Spleen (tissue), 11 donors: ENCODE measurements at regions not wholly inside any gene's neighbourhood (a gene's known extent, or its start where the extent isn't known, plus 50 kb on each side); places are given as distances from the start of the nearest gene placed in this dataset.

Source experiments
- DNase-seq: peaks from one replicate; pipeline ENCODE4 v3.0.0-alpha.2; 2020
- H3K27ac ChIP-seq, 8 donors: fragments of 200-600 bp; sonication (generic) in 7 of 8; 1 replicate in 4 of 8; 2 replicates in 4 of 8; pipeline versions ENCODE4 v1.5.0 to v1.8.0; 2016 to 2021; ENCODE audit warnings: inconsistent platforms in 4 of 8, mild to moderate bottlenecking in 4 of 8, moderate library complexity in 1 of 8
- H3K27me3 ChIP-seq, 7 donors: fragments of 200-600 bp; sonication (generic) in 6 of 7; replicated peaks in 1 of 7; 1 replicate in 4 of 7; 2 replicates in 3 of 7; pipeline versions ENCODE4 v1.5.0 to v1.8.0; 2016 to 2021; ENCODE audit warnings: inconsistent platforms in 3 of 7, mild to moderate bottlenecking in 1 of 7
- H3K36me3 ChIP-seq, 6 donors: fragments of 200-600 bp; sonication (generic) in 5 of 6; 1 replicate in 4 of 6; 2 replicates in 2 of 6; pipeline versions ENCODE4 v1.5.0 to v1.8.0; 2016 to 2021; ENCODE audit warnings: inconsistent platforms in 2 of 6
- H3K4me1 ChIP-seq, 6 donors: fragments of 200-600 bp; sonication (generic) in 5 of 6; 1 replicate in 3 of 6; 2 replicates in 3 of 6; pipeline versions ENCODE4 v1.5.0 to v1.8.0; 2016 to 2021; ENCODE audit warnings: inconsistent platforms in 3 of 6
- H3K4me3 ChIP-seq, 8 donors: fragments of 200-600 bp; sonication (generic) in 7 of 8; 1 replicate in 4 of 8; 2 replicates in 4 of 8; pipeline versions ENCODE4 v1.5.0 to v1.8.0; 2016 to 2021; ENCODE audit warnings: inconsistent platforms in 4 of 8, mild to moderate bottlenecking in 4 of 8, moderate library complexity in 2 of 8
- H3K9me3 ChIP-seq, 8 donors: fragments of 200-600 bp; sonication (generic) in 7 of 8; 1 replicate in 4 of 8; 2 replicates in 4 of 8; pipeline versions ENCODE4 v1.5.0 to v1.8.0; 2016 to 2021; ENCODE audit warnings: inconsistent platforms in 4 of 8
- CTCF ChIP-seq, 11 experiments: fragments of 200-600 bp in 7 of 11; fragments of 450-650 bp in 4 of 11; sonication (generic) in 4 of 11; IDR thresholded peaks in 8 of 11; conservative IDR thresholded peaks in 3 of 11; 1 replicate in 7 of 11; 2 replicates in 4 of 11; pipeline versions ENCODE4 v1.4.0 to v1.8.0; 2016 to 2021; ENCODE audit warnings: antibody characterized with exemption in 11 of 11, inconsistent platforms in 4 of 11, mild to moderate bottlenecking in 1 of 11
- POLR2A ChIP-seq, 3 donors: fragments of 450-650 bp; IDR thresholded peaks; one replicate each; pipeline ENCODE4 v1.5.1; 2017; ENCODE audit warnings: antibody characterized with exemption in 3 of 3, mild to moderate bottlenecking in 1 of 3
- POLR2AphosphoS5 ChIP-seq, 3 donors: sonication (generic); formaldehyde crosslinking; IDR thresholded peaks; one replicate each; pipeline ENCODE4 v1.5.1; 2017; ENCODE audit warnings: antibody characterized with exemption in 3 of 3
- WGBS, 5 donors: extraction: QIAGEN DNeasy Blood & Tissue Kit in 3 of 5; methylation state at CpG; one replicate each; pipeline versions ENCODE4 v1.1.5 to v1.1.7; 2013 to 2018; 5-methylcytosine and 5-hydroxymethylcytosine counted together
- intact Hi-C: fragments of 100-400 bp; cut with DNase I; formaldehyde crosslinking; loops from one replicate; pipeline ENCODE4 v1.15.0; 2023; ENCODE audit warnings: low total_unique reads
- donor health status: healthy with polysubstance abuse.
- donor health status: DM: no; HTN: no; CAD: no; lungs with moderate emphysema.
- donor health status: DM: no; HTN: no; CAD: no.
- donor health status: Bipolar disorder and iron deficiency.
- donor health status: healthy.
- donor health status: DM: no; HTN: no; CAD: no.
- donor health status: DM: yes; HTN: yes; CAD: no.

- Histone ChIP-seq H3K4me1 (peaks cover 7 to 21% (median 9%) of the 10 kb centered on the region in 6 donors), H3K36me3 (no peaks in the 10 kb centered on the region), H3K9me3 (no peaks in the 10 kb centered on the region), H3K27me3 (peaks cover 0 to 48% (median 0%) of the 10 kb centered on the region in 7 donors), H3K27ac (no peak overlapping the region), H3K4me3 (no peak overlapping the region)
- intact Hi-C loops = no loop called here
- WGBS, 5 donors = 79 to 87% (median 82%) methylated on average over 7 of the region's 7 CpGs
- DNase-seq = no peak
- TF ChIP-seq CTCF (IDR thresholded peaks at IDR 0.05 in 8 of 11, conservative IDR thresholded peaks at IDR 0.05 in 3 of 11) (no peak), POLR2AphosphoS5 (IDR thresholded peaks at IDR 0.05) (no peak), POLR2A (IDR thresholded peaks at IDR 0.05) (no peak)
Observed at GRCh38 chr20:39904476-39905112, 784.4 kb downstream of the MAFB start.

- no peaks in the 10 kb centered on the region for H3K36me3 ChIP-seq
- intact Hi-C loops = no loop called here
- H3K27ac ChIP-seq = no peak overlapping the region
- no peaks in the 10 kb centered on the region for H3K9me3 ChIP-seq
- no peak overlapping the region for H3K4me3 ChIP-seq
- H3K4me1 ChIP-seq = peaks cover under 1 to 15% (median 3%) of the 10 kb centered on the region in 6 donors
- peaks cover 0 to 48% (median 0%) of the 10 kb centered on the region in 7 donors for H3K27me3 ChIP-seq
- TF ChIP-seq POLR2AphosphoS5 (IDR thresholded peaks at IDR 0.05) = no peak
- no peak for TF ChIP-seq POLR2A (IDR thresholded peaks at IDR 0.05)
- no peak for TF ChIP-seq CTCF (IDR thresholded peaks at IDR 0.05 in 8 of 11, conservative IDR thresholded peaks at IDR 0.05 in 3 of 11)
- DNase-seq = no peak
- WGBS, 5 donors = 86 to 92% (median 87%) methylated on average over 10 of the region's 10 CpGs
Observed at GRCh38 chr20:39903806-39904465, 785.1 kb downstream of the MAFB start.

GRCh38 chr20:39899881-39900280, 789.2 kb downstream of the MAFB start:
- Histone ChIP-seq H3K27me3 (peaks cover 0 to 22% (median 0%) of the 10 kb centered on the region in 7 donors), H3K4me3 (no peak overlapping the region), H3K9me3 (no peaks in the 10 kb centered on the region), H3K27ac (no peak overlapping the region), H3K4me1 (no peaks in the 10 kb centered on the region), H3K36me3 (no peaks in the 10 kb centered on the region)
- no peak for DNase-seq
- TF ChIP-seq CTCF (IDR thresholded peaks at IDR 0.05 in 8 of 11, conservative IDR thresholded peaks at IDR 0.05 in 3 of 11) = no peak
- TF ChIP-seq POLR2AphosphoS5 (IDR thresholded peaks at IDR 0.05) = no peak
- TF ChIP-seq POLR2A (IDR thresholded peaks at IDR 0.05) = no peak
- 78 to 96% (median 82%) methylated on average over 1 of the region's 1 CpG for WGBS, 5 donors
- intact Hi-C loops = no loop called here

DNA sequence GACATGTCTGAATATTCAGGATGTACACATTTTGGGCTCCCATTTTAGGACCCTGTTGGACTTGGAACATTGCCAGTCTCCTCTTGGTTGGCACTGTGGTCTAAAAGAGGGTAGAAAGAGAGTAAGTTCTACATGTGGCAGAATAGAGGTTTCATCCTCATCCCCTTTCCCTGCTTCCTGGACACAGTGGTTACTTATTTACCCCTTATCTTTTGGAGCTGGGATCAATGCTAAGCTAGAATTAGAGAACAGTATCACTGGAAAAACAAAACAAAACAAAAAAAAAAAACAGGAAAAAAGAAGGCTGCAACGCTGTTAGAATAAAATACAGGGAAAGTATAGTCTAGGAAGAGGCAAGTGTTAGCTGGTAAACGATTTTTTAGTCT, 790.6 kb downstream of the MAFB start:
- H3K36me3 ChIP-seq = no peaks in the 10 kb centered on the region
- no peak overlapping the region for H3K27ac ChIP-seq
- no peaks in the 10 kb centered on the region for H3K9me3 ChIP-seq
- no peaks in the 10 kb centered on the region for H3K4me1 ChIP-seq
- peaks cover 0 to 17% (median 0%) of the 10 kb centered on the region in 7 donors for H3K27me3 ChIP-seq
- DNase-seq = no peak
- TF ChIP-seq POLR2AphosphoS5 (IDR thresholded peaks at IDR 0.05) (no peak), POLR2A (IDR thresholded peaks at IDR 0.05) (no peak), CTCF (IDR thresholded peaks at IDR 0.05 in 8 of 11, conservative IDR thresholded peaks at IDR 0.05 in 3 of 11) (no peak)
- WGBS, 5 donors = 32 to 79% (median 44%) methylated on average over 2 of the region's 2 CpGs
- no peak overlapping the region for H3K4me3 ChIP-seq
- intact Hi-C loops = no loop called here
